HG03066 (cell line): ENCODE measurements at regions not wholly inside any gene's neighbourhood (a gene's known extent, or its start where the extent isn't known, plus 50 kb on each side); places are given as distances from the start of the nearest gene placed in this dataset.
"Not testable (repeated sequence)": the region's sequence is repeated elsewhere in the genome, so short reads cannot be mapped to it uniquely, and the experiment has no call there.

Experiments used
- ATAC-seq: cut with Tn5 transposase; IDR thresholded peaks from one replicate; pipeline ENCODE4 v1.9.1; 2021; ENCODE audit warnings: low read depth; ENCODE audit not compliant: unreplicated experiment

DNA sequence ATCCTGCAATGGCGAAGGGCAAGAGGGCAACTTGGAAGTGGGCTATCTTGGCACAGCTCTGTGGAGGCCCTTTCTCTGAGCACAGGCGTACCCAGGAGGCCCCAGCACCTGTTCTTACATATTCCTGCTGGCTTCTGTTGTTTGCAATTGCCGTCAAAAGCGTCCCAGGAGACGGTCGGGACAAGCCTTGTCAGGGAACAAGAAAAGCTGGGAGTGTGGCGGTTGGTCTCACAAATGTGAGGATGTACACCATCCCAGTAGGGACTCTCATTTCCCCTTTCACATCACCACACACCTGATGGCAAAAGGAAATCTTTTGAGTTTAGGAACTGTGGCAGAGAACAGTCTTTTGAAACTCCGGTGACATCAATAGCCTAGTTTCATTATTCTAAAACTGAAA is 94.7 kb upstream of the EFEMP1 start:
- ATAC-seq, result no peak

DNA sequence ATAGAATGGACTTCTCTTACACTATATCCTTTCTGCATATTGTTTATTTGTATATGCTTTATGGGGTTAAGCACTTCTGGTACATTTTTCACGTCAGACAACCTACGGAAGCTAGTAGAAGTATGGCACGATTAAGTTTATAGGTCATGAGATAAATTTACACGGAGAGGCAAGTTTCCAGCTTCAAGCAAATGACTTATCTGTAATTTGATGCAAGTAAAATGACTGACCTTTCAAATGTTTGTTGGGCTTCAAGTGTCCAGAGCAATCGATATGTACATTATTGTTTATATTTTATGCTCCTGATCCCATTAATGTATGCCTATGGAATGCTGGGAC is 97.5 kb upstream of the EFEMP1 start:
- ATAC-seq, result no peak

GRCh38 chr2:56021579-56021978 is 98.0 kb upstream of the EFEMP1 start:
- ATAC-seq, result no peak

DNA sequence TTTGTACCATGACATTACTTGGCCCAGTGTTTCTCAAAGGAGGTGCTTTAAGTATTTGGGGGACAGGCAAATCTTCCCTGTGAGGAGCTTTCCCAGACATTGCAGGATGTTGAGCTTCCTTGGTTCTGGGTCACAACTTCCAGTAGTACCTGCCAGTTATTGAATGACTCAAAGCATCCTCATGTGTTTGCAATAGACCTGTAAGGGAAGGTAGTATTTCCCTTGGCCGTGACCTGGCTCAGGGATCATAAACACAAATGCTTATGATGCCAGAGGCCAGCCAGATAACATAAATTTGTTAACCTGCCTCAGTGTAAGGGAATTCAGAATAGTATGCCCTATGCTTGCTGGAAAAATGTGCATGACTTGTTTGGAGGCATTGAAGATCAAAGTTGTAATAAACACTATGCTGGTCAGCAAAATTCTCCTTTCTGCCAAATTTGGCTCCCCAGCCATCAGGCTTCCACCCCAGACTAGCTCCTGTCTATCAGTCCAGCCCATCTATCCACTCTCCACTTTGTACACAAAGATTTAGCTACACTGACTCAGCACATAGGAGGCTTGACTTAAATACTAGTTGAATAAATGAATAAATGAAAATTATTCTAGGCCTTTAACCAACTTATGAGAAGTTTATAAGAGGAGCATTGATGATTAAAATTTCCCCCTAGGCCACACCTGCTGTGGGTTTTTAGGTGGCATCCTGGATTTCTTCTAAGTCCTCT is 102.0 kb upstream of the EFEMP1 start:
- ATAC-seq, result no peak

- no peak for ATAC-seq
Observed at GRCh38 chr2:56026828-56027227, 103.2 kb upstream of the EFEMP1 start.

DNA sequence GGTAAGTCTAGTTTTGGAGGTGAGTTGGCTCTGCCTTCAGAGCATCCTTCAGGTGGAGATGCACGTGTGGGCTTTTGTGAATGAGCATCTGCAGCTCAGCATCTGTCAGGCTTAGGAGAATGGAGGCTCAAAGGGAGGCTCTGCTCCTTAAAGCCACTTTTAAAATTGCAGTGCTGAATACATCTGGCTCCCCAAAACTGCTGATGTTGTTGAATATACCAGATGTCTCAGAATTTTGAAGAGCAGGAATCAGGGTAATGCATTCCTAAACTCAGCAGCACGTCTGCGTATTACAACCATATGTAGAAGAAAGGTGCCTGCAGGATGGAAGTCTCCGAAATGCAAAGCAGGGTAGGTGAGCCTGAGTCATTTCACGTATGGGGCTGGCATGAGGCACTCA is 106.5 kb upstream of the EFEMP1 start:
- no peak for ATAC-seq

DNA sequence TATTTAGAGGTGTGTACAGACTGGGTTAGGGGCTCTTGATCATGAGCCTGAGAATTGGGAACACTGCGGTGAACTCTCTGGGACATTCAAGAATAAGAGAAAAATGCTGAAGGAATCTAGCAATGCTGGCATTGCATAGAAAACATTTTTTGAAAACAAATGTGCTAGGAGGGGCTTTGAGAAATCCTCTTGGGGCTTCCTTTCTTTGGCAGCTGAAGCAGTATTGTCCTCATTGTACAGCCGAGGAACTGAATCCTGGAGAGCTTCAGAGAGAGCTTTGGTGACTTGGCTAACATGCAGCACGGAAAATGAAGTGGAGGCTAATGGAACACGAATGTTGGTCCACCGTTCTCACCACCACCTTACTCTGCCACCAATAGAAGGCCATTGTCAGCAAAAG is 107.3 kb upstream of the EFEMP1 start:
- ATAC-seq, result no peak

DNA sequence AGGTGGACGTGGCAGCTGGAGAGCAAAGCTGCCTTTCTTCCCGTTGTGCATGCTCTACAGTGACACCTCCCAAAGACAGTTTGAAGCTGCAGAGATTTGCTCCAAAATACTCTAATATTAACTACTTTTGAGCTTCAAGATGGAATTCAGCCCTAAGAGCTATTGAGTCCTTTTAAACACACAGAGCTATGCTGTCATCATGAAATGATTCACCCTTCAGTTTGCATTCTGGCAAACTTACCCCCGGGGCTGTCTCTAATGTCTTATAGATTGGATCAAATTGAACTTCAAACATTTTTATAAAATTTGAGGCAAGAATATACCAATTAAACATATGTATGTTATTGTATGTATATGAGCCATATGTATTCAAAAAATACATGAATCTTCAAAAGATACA is 110.7 kb upstream of the EFEMP1 start:
- ATAC-seq, result no peak

DNA sequence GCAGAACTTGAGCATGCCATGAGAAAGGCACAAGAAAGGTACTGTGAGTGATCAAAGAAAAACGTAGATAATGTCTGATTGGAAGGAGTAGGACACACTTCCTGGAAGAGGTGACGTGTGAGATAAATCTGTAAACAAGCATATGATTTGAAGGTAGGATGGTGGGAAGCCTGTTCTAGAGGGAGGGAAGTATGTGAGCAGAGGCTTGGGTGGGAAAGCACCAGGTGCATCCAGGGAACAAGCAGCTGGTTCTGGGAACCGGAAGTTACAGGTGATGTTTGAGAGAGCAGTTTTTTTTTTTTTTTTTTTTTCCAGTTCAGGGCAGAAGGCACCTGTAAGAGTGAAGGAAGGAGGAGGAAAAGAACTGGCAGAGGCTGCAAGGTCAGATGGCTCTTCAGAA is 116.6 kb upstream of the EFEMP1 start:
- ATAC-seq, result no peak

DNA sequence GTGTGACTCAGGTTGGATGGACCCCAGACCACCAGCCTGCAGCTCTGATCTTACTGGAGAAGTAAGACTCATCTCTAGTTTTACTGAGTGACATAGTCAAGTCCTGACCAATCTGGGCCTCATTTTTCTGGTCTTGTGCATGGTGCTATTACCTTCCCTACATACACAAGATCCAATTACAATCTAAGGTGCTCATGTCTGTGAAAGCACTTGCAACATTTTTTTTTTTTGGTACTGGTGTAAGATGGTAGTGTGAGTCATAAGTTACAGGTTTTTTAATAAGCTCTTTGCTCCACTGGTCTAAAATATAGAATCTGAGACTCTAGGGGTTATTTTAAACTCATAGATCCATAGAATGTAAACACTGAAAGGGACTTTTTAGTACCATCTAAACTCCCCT is 117.3 kb upstream of the EFEMP1 start:
- no peak for ATAC-seq

- ATAC-seq, result no peak
Observed at GRCh38 chr2:56047136-56047535, 123.6 kb upstream of the EFEMP1 start.

DNA sequence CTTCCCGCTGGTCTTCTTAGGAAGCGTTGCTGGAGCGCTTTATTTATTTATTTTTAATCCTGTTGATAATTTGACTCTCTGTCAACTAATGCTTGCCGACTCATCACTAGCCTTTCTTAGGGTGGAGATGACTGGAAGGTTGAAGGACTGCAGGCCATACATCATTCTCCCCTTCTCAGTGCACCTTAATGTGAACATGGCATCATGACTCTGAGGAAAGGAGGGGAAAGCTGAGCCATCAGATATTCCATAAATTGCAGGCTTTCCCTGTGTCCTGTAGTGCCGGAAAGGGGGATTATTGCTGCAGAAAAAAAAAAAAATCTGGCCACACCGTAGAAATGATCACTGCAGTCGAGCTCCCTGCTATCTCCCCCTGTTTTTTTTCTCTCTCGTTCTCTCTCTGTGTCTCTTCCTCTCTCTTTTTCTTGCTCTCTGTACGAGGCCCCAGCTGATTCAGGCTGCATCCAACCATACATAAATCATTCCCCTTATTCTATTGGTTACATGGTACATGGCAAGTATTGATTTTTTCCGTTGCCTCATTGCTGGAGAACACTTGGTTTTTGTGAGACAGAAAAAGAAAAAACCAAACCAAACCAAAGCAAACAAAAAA is 125.8 kb upstream of the EFEMP1 start:
- ATAC-seq, result no peak

- no peak for ATAC-seq
Observed at GRCh38 chr2:56053679-56054078, 130.1 kb upstream of the EFEMP1 start.

DNA sequence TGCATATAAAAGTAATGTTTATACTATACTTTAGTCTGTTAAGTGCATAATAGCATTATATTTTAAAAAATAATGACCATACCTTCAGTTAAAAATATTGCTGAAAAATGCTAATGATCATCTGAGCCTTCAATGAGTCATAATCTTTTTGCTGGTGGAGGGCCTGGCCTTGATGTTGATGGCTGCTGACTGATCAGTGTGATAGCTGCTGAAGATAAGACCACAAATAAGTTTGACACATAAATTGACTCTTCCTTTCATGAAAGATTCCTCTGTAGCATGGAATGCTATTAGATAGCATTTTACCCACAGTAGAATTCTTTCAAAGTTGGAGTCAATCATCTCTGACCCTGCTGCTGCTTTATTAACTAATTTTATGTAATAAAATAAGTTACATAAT is 128.4 kb upstream of the CCDC85A start:
- ATAC-seq, result no peak

DNA sequence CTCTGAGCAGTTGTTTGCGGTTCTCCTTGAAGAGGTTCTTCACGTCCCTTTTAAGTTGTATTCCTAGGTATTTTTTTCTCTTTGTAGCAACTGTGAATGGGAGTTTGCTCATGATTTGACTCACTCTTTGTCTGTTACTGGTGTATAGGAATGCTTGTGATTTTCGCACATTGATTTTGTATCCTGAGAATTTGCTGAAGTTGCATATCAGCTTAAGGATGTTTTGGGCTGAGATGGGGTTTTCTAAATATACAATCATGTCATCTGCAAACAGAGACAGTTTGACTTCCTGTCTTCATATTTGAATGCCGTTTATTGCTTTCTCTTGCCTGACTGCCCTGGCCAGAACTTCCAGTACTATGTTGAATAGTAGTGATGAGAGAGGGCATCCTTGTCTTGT is 122.5 kb upstream of the CCDC85A start:
- ATAC-seq, result not testable (repeated sequence)

- no peak for ATAC-seq
Observed at GRCh38 chr2:56068746-56069145, 115.0 kb upstream of the CCDC85A start.

- no peak for ATAC-seq
Observed at GRCh38 chr2:56077359-56077915, 106.4 kb upstream of the CCDC85A start.

- ATAC-seq, result no peak
Observed at GRCh38 chr2:56082665-56083064, 101.1 kb upstream of the CCDC85A start.

DNA sequence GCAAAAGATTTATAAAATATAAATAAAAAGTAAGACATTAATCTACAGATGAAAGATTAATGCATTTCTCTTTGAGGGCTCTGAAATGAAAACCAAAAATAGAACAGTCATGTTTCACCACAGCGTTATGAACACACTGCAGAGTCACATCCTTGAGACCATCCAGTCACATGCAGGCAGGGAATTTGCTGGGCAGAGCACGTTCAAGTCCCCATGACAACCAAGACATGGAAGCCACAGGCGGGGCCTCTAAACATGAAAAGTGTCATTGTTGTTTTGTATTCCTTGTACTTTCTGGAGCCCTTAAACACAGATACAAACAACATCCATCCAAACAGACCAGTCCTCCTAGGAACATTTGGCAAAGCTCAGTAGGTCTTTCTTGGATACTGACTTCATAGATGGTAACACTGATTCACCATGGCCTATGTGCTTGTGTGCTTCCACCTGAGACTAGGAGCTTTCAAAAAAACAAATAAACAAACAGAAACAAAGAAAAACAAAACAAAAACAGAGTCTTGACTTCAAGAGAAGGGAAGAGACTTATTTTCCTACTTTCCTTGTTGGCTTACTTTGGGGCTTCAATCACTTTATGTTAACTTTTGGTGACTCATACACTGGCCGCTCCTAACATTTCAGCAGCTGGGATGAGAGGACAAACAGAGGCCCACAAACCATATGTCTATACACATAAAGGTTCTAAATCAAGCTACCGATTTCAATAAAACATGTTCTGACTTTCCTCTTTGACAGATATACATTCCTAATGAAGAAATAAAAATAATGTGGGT is 99.5 kb upstream of the CCDC85A start:
- ATAC-seq, result no peak

GRCh38 chr2:56086336-56086735 is 97.5 kb upstream of the CCDC85A start:
- no peak for ATAC-seq

- ATAC-seq, result no peak
Observed at GRCh38 chr2:56088411-56088810, 95.4 kb upstream of the CCDC85A start.

DNA sequence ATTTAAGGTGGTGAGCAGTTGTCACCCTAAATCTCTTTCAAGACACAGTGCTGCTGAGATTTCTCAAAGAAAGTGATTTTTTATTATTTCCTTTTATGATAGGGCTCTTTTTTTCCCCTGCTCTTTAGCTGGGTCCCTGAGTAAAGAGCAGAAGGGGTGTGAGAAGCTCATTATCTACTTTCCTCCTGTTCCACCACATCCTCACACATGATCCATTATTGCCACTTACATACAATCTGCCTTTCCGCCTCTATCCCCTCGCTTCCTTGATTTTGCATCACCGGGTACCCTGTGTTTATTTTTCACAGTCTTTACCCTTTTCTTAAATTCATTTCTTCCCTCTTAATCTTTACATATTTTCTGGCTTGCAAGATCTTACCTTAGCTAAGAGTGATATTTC is 93.9 kb upstream of the CCDC85A start:
- ATAC-seq, result no peak
